Sigmoid colon (tissue), 6 donors: ENCODE measurements at regions not wholly inside any gene's neighbourhood (a gene's known extent, or its start where the extent isn't known, plus 50 kb on each side); places are given as distances from the start of the nearest gene placed in this dataset.

Experiments
- DNase-seq: peaks from one replicate; pipeline ENCODE4 v3.0.0-alpha.2; 2019
- H3K27ac ChIP-seq, 4 donors: fragments of 200-600 bp; sonication (generic); one replicate each; pipeline ENCODE4 v1.5.1; 2016 to 2019; ENCODE audit warnings: mild to moderate bottlenecking in 1 of 4
- H3K27me3 ChIP-seq, 3 donors: fragments of 200-600 bp; sonication (generic); one replicate each; pipeline ENCODE4 v1.5.1; 2019; ENCODE audit warnings: mild to moderate bottlenecking in 1 of 3
- H3K36me3 ChIP-seq, 4 donors: fragments of 200-600 bp; sonication (generic); one replicate each; pipeline ENCODE4 v1.5.1; 2016 to 2019
- H3K4me1 ChIP-seq, 4 donors: fragments of 200-600 bp; sonication (generic); one replicate each; pipeline ENCODE4 v1.5.1; 2017 to 2019
- H3K4me3 ChIP-seq, 4 donors: fragments of 200-600 bp; sonication (generic); one replicate each; pipeline ENCODE4 v1.5.1; 2017 to 2019; ENCODE audit warnings: mild to moderate bottlenecking in 2 of 4, moderate library complexity in 1 of 4
- H3K9me3 ChIP-seq, 4 donors: fragments of 200-600 bp in 3 of 4; sonication (generic) in 3 of 4; one replicate each; pipeline versions ENCODE4 v1.5.1 to v1.6.1; 2013 to 2019
- EP300 ChIP-seq, 4 donors: sonication (generic); formaldehyde crosslinking; IDR thresholded peaks; one replicate each; pipeline ENCODE4 v1.6.1; 2017; ENCODE audit warnings: antibody characterized with exemption in 4 of 4
- POLR2A ChIP-seq, 2 donors: fragments of 450-650 bp; IDR thresholded peaks; one replicate each; pipeline ENCODE4 v1.6.1; 2016; ENCODE audit warnings: antibody characterized with exemption in 2 of 2, mild to moderate bottlenecking in 2 of 2, moderate library complexity in 2 of 2
- POLR2AphosphoS5 ChIP-seq, 4 donors: sonication (generic); formaldehyde crosslinking; IDR thresholded peaks; one replicate each; pipeline ENCODE4 v1.6.1; 2017; ENCODE audit warnings: antibody characterized with exemption in 4 of 4
- WGBS, 2 donors: extraction: QIAGEN DNeasy Blood & Tissue Kit; methylation state at CpG; one replicate each; pipeline ENCODE4 v1.1.7; 2013; 5-methylcytosine and 5-hydroxymethylcytosine counted together
- intact Hi-C: fragments of 100-400 bp; cut with DNase I; formaldehyde crosslinking; loops from one replicate; pipeline ENCODE4 v1.15.1; 2023
- TF ChIP-seq, protein P1 (sequence below), 4 experiments: fragments of 450-650 bp in 3 of 4; fragments of 200-600 bp in 1 of 4; IDR thresholded peaks; one replicate each; pipeline ENCODE4 v1.5.1; 2016 to 2019; ENCODE audit warnings: antibody characterized with exemption in 4 of 4, mild to moderate bottlenecking in 3 of 4, moderate library complexity in 2 of 4
- donor health status: healthy with polysubstance abuse.
- donor health status: healthy.

DNA sequence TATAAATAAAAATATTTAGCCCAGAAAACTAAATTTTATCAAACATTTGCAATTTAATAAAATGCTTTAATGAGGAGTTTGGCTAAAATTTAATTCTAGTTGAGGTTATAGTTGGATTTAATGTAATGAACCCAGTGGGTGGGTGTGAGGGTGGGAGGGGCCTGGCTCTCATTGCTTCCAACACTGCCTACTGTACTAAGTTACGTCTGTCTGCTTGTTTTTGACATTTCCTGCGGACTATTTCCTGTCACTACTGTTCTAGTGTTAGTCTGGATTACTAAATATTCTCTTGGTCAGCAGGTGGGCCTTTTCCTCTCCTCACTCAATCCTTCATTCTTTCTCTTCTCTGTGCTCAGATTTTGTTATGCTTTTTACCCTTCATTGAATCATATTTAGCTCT, 82.5 kb upstream of the MAP3K7 start:
- Histone ChIP-seq H3K9me3 (no peaks in the 10 kb centered on the region), H3K27me3 (no peaks in the 10 kb centered on the region), H3K36me3 (no peaks in the 10 kb centered on the region), H3K4me1 (no peaks in the 10 kb centered on the region), H3K27ac (no peak overlapping the region), H3K4me3 (no peak overlapping the region)
- 42 to 83% methylated on average over 2 of the region's 2 CpGs for WGBS, 2 donors
- TF ChIP-seq, protein P1, sequence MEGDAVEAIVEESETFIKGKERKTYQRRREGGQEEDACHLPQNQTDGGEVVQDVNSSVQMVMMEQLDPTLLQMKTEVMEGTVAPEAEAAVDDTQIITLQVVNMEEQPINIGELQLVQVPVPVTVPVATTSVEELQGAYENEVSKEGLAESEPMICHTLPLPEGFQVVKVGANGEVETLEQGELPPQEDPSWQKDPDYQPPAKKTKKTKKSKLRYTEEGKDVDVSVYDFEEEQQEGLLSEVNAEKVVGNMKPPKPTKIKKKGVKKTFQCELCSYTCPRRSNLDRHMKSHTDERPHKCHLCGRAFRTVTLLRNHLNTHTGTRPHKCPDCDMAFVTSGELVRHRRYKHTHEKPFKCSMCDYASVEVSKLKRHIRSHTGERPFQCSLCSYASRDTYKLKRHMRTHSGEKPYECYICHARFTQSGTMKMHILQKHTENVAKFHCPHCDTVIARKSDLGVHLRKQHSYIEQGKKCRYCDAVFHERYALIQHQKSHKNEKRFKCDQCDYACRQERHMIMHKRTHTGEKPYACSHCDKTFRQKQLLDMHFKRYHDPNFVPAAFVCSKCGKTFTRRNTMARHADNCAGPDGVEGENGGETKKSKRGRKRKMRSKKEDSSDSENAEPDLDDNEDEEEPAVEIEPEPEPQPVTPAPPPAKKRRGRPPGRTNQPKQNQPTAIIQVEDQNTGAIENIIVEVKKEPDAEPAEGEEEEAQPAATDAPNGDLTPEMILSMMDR (IDR thresholded peaks at IDR 0.05), result no peak
- no peak for TF ChIP-seq POLR2A (IDR thresholded peaks at IDR 0.05)
- intact Hi-C loops, result no loop called here
- no peak for DNase-seq

DNA sequence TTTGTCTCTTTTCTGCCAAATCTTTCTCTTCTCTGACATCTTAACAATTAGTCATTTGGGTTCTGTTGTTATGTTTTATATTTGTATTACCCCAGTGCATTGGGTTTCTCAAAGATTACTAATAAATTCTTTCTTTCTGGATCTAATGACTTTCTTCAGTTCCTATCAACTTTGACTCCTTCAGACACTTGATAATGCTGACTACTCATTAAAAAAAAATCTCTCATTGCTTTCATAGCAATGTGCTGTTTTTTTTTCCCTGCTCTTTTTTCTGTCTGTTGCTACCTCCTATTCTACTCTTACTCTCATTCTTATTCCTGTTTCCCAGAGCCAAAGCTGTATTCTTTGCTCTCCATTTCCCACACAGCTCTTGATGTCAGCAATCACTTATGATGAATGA, 81.3 kb upstream of the MAP3K7 start:
- no peak overlapping the region for H3K27ac ChIP-seq
- intact Hi-C loops, result no loop called here
- peaks cover 0 to 3% (median 0%) of the 10 kb centered on the region in 4 donors for H3K9me3 ChIP-seq
- no peaks in the 10 kb centered on the region for H3K27me3 ChIP-seq
- DNase-seq, result no peak
- H3K4me3 ChIP-seq, result no peak overlapping the region
- H3K4me1 ChIP-seq, result no peaks in the 10 kb centered on the region
- TF ChIP-seq POLR2A (IDR thresholded peaks at IDR 0.05) (no peak), EP300 (IDR thresholded peaks at IDR 0.05) (no peak), POLR2AphosphoS5 (IDR thresholded peaks at IDR 0.05) (no peak)
- TF ChIP-seq, protein P1 (IDR thresholded peaks at IDR 0.05), result no peak
- H3K36me3 ChIP-seq, result no peaks in the 10 kb centered on the region

DNA sequence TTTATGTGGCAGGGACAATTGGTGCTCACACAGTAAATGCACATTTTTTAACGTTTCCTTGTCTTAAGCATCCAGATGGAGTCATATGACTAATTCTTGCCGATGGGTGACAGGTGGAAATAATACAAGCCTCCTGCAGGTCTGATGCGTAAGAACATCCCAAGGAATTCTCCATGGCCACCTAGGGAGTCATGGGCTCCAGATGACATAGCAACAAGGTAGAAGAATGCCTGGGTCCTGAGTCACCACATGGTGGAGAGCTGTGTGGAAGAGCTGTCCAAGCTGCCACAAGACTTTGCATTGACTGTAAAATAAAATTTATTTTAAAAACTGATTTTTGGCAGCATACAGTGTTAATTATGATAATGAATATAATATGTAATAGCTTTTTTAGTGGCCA, 77.0 kb upstream of the MAP3K7 start:
- H3K36me3 ChIP-seq, result no peaks in the 10 kb centered on the region
- WGBS, 2 donors, result 92 to 93% methylated on average over 3 of the region's 3 CpGs
- H3K4me1 ChIP-seq, result no peaks in the 10 kb centered on the region
- H3K27ac ChIP-seq, result no peak overlapping the region
- no peak overlapping the region for H3K4me3 ChIP-seq
- TF ChIP-seq EP300 (IDR thresholded peaks at IDR 0.05) (no peak), POLR2A (IDR thresholded peaks at IDR 0.05) (no peak)
- intact Hi-C loops, result no loop called here
- no peaks in the 10 kb centered on the region for H3K27me3 ChIP-seq
- H3K9me3 ChIP-seq, result peaks cover 0 to 3% (median 0%) of the 10 kb centered on the region in 4 donors
- no peak for DNase-seq

DNA sequence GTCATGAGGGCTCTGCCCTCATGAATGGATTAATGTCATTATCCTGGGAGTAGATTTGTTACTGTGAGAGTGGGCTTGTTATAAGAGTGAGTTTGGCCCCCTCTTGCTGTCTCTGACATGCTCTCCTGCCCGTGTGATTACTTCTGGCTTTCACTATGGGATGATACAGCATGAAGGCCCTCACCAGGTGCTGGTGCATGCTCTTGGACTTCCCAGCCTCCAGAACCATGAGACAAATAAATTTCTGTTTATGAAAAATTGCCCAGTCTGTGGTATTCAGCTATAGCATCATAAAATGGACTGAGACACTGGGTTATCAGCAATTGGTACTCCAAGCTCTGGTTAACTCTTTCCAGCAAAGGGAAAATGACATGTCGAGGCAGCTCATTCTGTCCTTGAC, 76.2 kb upstream of the MAP3K7 start:
- peaks cover 0 to 3% (median 0%) of the 10 kb centered on the region in 4 donors for H3K9me3 ChIP-seq
- no peak overlapping the region for H3K27ac ChIP-seq
- TF ChIP-seq POLR2AphosphoS5 (IDR thresholded peaks at IDR 0.05), result no peak
- TF ChIP-seq, protein P1 (IDR thresholded peaks at IDR 0.05), result no peak
- TF ChIP-seq EP300 (IDR thresholded peaks at IDR 0.05), result no peak
- TF ChIP-seq POLR2A (IDR thresholded peaks at IDR 0.05), result no peak
- intact Hi-C loops, result no loop called here
- H3K4me1 ChIP-seq, result no peaks in the 10 kb centered on the region
- WGBS, 2 donors, result 58 to 76% methylated on average over 2 of the region's 2 CpGs
- H3K36me3 ChIP-seq, result no peaks in the 10 kb centered on the region
- no peak overlapping the region for H3K4me3 ChIP-seq
- no peaks in the 10 kb centered on the region for H3K27me3 ChIP-seq
- no peak for DNase-seq

DNA sequence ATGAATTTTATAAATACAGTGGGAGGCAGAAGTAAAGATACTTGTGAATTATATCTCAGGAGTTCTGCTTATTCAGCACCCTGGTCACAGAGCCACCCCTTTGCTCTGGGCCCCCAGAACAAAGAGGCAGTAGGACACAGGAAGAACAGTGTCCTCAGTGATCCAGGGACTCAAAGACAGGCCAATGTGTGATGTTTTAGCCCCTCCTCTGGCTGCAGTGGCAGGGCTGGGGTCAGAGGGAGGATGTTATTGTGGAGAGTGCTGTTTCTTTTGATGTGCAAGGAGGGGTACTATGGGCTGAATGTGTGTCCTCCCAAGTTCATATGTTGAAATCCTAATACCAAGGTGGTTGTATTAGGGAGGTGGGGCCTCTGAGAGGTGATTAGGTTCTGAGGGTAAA, 74.1 kb upstream of the MAP3K7 start:
- H3K27me3 ChIP-seq, result no peaks in the 10 kb centered on the region
- no peaks in the 10 kb centered on the region for H3K4me1 ChIP-seq
- no peaks in the 10 kb centered on the region for H3K36me3 ChIP-seq
- peaks cover 0 to 3% (median 0%) of the 10 kb centered on the region in 4 donors for H3K9me3 ChIP-seq
- no peak for DNase-seq
- no peak overlapping the region for H3K4me3 ChIP-seq
- no peak overlapping the region for H3K27ac ChIP-seq
- no peak for TF ChIP-seq EP300 (IDR thresholded peaks at IDR 0.05)
- TF ChIP-seq POLR2AphosphoS5 (IDR thresholded peaks at IDR 0.05), result no peak
- TF ChIP-seq, protein P1 (IDR thresholded peaks at IDR 0.05), result no peak
- no peak for TF ChIP-seq POLR2A (IDR thresholded peaks at IDR 0.05)
- intact Hi-C loops, result no loop called here
